ENCODE measurements at regions not wholly inside any gene's neighbourhood (a gene's known extent, or its start where the extent isn't known, plus 50 kb on each side); places are given as distances from the start of the nearest gene placed in this dataset.

- DNase-seq (ENCODE audit: low read depth, low spot score) = no peak
- no peak for TF ChIP-seq CTCF (IDR thresholded peaks at IDR 0.05; ENCODE audit: low read depth, low read length)
- no peak overlapping the region for H3K27ac ChIP-seq (ENCODE audit: low read depth, low read length)
- CTCF ChIA-PET = no interaction called here
- POLR2A ChIA-PET = no interaction called here
- no peak overlapping the region for H3K4me3 ChIP-seq (ENCODE audit: low read depth, low read length)
- no peaks in the 10 kb centered on the region for H3K9me3 ChIP-seq (ENCODE audit: control insufficient read depth, insufficient read depth, low read length)
- H3K27me3 ChIP-seq (ENCODE audit: control insufficient read depth, insufficient read depth, low read length) = no peaks in the 10 kb centered on the region
Observed at GRCh38 chr15:29480278-29480677, 210.7 kb upstream of the NSMCE3 start.

- no peak overlapping the region for H3K27ac ChIP-seq (ENCODE audit: low read depth, low read length)
- no peak for TF ChIP-seq CTCF (IDR thresholded peaks at IDR 0.05; ENCODE audit: low read depth, low read length)
- no peaks in the 10 kb centered on the region for H3K27me3 ChIP-seq (ENCODE audit: control insufficient read depth, insufficient read depth, low read length)
- no peak for DNase-seq (ENCODE audit: low read depth, low spot score)
- POLR2A ChIA-PET = no interaction called here
- no peaks in the 10 kb centered on the region for H3K9me3 ChIP-seq (ENCODE audit: control insufficient read depth, insufficient read depth, low read length)
- CTCF ChIA-PET = no interaction called here
- H3K4me3 ChIP-seq (ENCODE audit: low read depth, low read length) = no peak overlapping the region
Observed at GRCh38 chr15:29477256-29477655, 207.6 kb upstream of the NSMCE3 start.

GRCh38 chr15:29476503-29477080 lies 207.0 kb upstream of the NSMCE3 start:
- H3K27me3 ChIP-seq (ENCODE audit: control insufficient read depth, insufficient read depth, low read length) = no peaks in the 10 kb centered on the region
- H3K9me3 ChIP-seq (ENCODE audit: control insufficient read depth, insufficient read depth, low read length) = no peaks in the 10 kb centered on the region
- ChIA-PET POLR2A (no interaction called here), CTCF (no interaction called here)
- no peak for TF ChIP-seq CTCF (IDR thresholded peaks at IDR 0.05; ENCODE audit: low read depth, low read length)
- DNase-seq (ENCODE audit: low read depth, low spot score) = no peak
- H3K27ac ChIP-seq (ENCODE audit: low read depth, low read length) = no peak overlapping the region
- H3K4me3 ChIP-seq (ENCODE audit: low read depth, low read length) = no peak overlapping the region

GRCh38 chr15:29475096-29475495 lies 205.5 kb upstream of the NSMCE3 start:
- ChIA-PET POLR2A (no interaction called here), CTCF (no interaction called here)

GRCh38 chr15:29473621-29474105 lies 204.0 kb upstream of the NSMCE3 start:
- no peak for TF ChIP-seq CTCF (IDR thresholded peaks at IDR 0.05; ENCODE audit: low read depth, low read length)
- ChIA-PET CTCF (no interaction called here), POLR2A (no interaction called here)
- no peak for DNase-seq (ENCODE audit: low read depth, low spot score)
- no peaks in the 10 kb centered on the region for H3K27me3 ChIP-seq (ENCODE audit: control insufficient read depth, insufficient read depth, low read length)
- H3K27ac ChIP-seq (ENCODE audit: low read depth, low read length) = no peak overlapping the region
- no peaks in the 10 kb centered on the region for H3K9me3 ChIP-seq (ENCODE audit: control insufficient read depth, insufficient read depth, low read length)
- H3K4me3 ChIP-seq (ENCODE audit: low read depth, low read length) = no peak overlapping the region

More at GRCh38 chr15:29475096-29475495, 205.5 kb upstream of the NSMCE3 start:
- Histone ChIP-seq H3K27ac (ENCODE audit: low read depth, low read length) (no peak overlapping the region), H3K9me3 (ENCODE audit: control insufficient read depth, insufficient read depth, low read length) (no peaks in the 10 kb centered on the region), H3K4me3 (ENCODE audit: low read depth, low read length) (no peak overlapping the region), H3K27me3 (ENCODE audit: control insufficient read depth, insufficient read depth, low read length) (no peaks in the 10 kb centered on the region)
- no peak for TF ChIP-seq CTCF (IDR thresholded peaks at IDR 0.05; ENCODE audit: low read depth, low read length)
- DNase-seq (ENCODE audit: low read depth, low spot score) = no peak
